Breast epithelium (tissue), 4 donors: ENCODE measurements at regions not wholly inside any gene's neighbourhood (a gene's known extent, or its start where the extent isn't known, plus 50 kb on each side); places are given as distances from the start of the nearest gene placed in this dataset.

Experiments used
- DNase-seq, 2 donors: peaks; one replicate each; pipeline ENCODE4 v3.0.0-alpha.2; 2019; ENCODE audit warnings: low spot score in 2 of 2
- H3K27ac ChIP-seq, 2 donors: fragments of 200-600 bp; sonication (generic) in 1 of 2; one replicate each; pipeline ENCODE4 v1.5.1; 2016 to 2019; ENCODE audit warnings: mild to moderate bottlenecking in 1 of 2
- H3K27me3 ChIP-seq, 2 donors: fragments of 200-600 bp; sonication (generic) in 1 of 2; one replicate each; pipeline versions ENCODE4 v1.5.1 to v1.6.0; 2017 to 2019; ENCODE audit warnings: control low read depth in 1 of 2, mild to moderate bottlenecking in 1 of 2
- H3K36me3 ChIP-seq: fragments of 200-600 bp; one replicate; pipeline ENCODE4 v1.5.1; 2019
- H3K4me1 ChIP-seq, 2 donors: fragments of 200-600 bp; sonication (generic); one replicate each; pipeline ENCODE4 v1.5.1; 2016 to 2019; ENCODE audit warnings: control low read depth in 1 of 2
- H3K4me3 ChIP-seq, 3 donors: fragments of 200-600 bp; sonication (generic); 1 replicate in 2 of 3; 2 replicates in 1 of 3; pipeline ENCODE4 v1.5.1; 2016 to 2019; ENCODE audit warnings: mild to moderate bottlenecking in 3 of 3, moderate library complexity in 2 of 3
- H3K9me3 ChIP-seq, 2 donors: fragments of 200-600 bp; sonication (generic) in 1 of 2; one replicate each; pipeline ENCODE4 v1.5.1; 2016 to 2019; ENCODE audit warnings: control low read depth in 1 of 2
- POLR2A ChIP-seq: fragments of 450-650 bp; IDR thresholded peaks from one replicate; pipeline ENCODE4 v1.6.1; 2016; ENCODE audit warnings: antibody characterized with exemption, mild to moderate bottlenecking, moderate library complexity
- POLR2AphosphoS5 ChIP-seq, 3 donors: sonication (generic); formaldehyde crosslinking; IDR thresholded peaks; one replicate each; pipeline ENCODE4 v1.6.1; 2017; ENCODE audit warnings: antibody characterized with exemption in 3 of 3
- intact Hi-C: fragments of 100-400 bp; cut with DNase I; formaldehyde crosslinking; loops from one replicate; pipeline ENCODE4 v1.15.1; 2023; ENCODE audit warnings: low total_unique reads
- TF ChIP-seq, protein P1 (sequence below), 3 donors: fragments of 450-650 bp; IDR thresholded peaks; one replicate each; pipeline ENCODE4 v1.5.1; 2016 to 2017; ENCODE audit warnings: antibody characterized with exemption in 3 of 3, mild to moderate bottlenecking in 3 of 3, moderate library complexity in 3 of 3

DNA sequence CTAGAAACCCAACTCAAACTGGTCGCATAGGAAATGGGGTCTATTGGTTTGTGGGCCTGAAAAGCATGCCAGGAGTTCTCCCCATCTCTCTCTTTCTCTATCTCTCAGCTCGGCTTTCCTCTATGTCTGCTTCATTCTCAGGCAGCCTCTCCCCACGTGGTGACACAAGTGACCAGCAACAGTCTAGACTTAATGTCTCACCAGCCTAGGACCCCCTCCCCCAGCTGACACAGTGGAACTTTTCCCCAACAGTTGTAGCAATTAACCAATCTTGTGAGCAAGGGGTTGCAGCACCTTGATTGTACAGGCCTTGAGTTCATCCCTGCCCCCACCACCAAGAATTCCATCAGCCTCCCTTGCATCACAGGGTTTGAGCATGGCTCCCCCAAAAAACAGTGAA, 159.8 kb upstream of the KIT start:
- Histone ChIP-seq H3K4me1 (no peaks in the 10 kb centered on the region), H3K4me3 (no peak overlapping the region), H3K27me3 (no peaks in the 10 kb centered on the region), H3K36me3 (no peaks in the 10 kb centered on the region), H3K9me3 (no peaks in the 10 kb centered on the region), H3K27ac (no peak overlapping the region)
- TF ChIP-seq POLR2A (no peak), POLR2AphosphoS5 (IDR thresholded peaks at IDR 0.05) (no peak)
- TF ChIP-seq, protein P1, sequence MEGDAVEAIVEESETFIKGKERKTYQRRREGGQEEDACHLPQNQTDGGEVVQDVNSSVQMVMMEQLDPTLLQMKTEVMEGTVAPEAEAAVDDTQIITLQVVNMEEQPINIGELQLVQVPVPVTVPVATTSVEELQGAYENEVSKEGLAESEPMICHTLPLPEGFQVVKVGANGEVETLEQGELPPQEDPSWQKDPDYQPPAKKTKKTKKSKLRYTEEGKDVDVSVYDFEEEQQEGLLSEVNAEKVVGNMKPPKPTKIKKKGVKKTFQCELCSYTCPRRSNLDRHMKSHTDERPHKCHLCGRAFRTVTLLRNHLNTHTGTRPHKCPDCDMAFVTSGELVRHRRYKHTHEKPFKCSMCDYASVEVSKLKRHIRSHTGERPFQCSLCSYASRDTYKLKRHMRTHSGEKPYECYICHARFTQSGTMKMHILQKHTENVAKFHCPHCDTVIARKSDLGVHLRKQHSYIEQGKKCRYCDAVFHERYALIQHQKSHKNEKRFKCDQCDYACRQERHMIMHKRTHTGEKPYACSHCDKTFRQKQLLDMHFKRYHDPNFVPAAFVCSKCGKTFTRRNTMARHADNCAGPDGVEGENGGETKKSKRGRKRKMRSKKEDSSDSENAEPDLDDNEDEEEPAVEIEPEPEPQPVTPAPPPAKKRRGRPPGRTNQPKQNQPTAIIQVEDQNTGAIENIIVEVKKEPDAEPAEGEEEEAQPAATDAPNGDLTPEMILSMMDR (IDR thresholded peaks at IDR 0.05): no peak
- intact Hi-C loops: no loop called here
- DNase-seq: no peak

DNA sequence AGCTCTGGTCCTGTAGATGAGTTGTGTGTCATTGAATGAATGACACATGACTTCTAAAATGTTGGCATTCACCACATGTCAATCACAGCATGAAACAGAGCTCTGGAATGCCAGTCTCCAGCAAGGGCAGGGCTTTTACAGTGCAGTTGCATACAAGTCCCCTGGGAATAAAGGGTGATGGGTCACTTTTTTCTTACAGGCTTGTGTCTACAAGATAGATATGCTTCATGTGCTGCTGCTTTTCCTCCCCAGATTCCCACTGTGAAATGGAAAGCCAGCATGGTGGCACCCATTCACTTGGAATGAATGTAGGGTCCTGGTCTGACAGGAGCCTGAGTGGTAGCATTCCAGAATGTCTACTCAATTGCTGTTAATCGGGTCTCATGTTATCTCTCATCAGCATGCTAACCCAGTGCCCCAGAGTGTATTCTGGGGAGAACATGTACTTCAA, 159.1 kb upstream of the KIT start:
- DNase-seq: no peak
- no peaks in the 10 kb centered on the region for H3K4me1 ChIP-seq
- TF ChIP-seq POLR2A (no peak), POLR2AphosphoS5 (IDR thresholded peaks at IDR 0.05) (no peak)
- TF ChIP-seq, protein P1 (IDR thresholded peaks at IDR 0.05): no peak
- no peaks in the 10 kb centered on the region for H3K9me3 ChIP-seq
- no peak overlapping the region for H3K27ac ChIP-seq
- no peak overlapping the region for H3K4me3 ChIP-seq
- intact Hi-C loops: no loop called here
- H3K36me3 ChIP-seq: no peaks in the 10 kb centered on the region
- no peaks in the 10 kb centered on the region for H3K27me3 ChIP-seq

DNA sequence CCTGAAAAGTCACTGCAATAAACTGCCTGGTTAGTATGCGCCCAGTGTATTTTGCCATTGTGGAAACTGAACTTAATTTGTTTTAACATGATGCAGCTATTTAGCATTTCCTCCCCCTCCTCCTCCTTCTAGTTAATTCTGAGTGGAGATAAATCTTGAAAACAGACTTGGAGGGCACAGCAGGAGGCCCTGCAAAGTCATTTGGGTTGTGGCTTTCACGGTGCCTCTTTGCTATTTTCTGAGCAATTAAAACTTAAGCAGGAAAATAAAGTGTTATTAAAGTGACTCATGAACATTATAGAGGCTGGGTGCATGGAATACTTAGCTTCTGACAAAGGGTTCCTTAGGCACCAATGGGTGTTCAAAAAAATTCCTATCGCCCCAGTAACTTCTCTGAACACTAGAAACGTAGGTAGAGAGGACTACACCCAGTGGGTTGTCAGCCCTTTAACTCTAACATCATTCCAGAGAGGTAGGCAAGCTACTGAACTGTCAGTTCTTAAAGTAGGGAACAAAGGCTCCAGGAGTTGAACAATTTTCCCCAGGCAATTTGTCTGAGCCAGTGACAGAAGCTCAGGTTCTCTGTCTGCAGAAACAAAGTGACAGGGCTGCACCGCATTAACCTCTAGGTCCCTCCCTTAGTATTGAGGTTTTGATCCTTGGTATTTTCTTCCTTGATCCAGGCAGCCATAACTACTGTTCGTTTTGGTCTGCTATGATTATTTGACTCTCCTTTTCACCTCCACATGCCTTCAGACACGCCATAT, 158.3 kb upstream of the KIT start:
- Histone ChIP-seq H3K9me3 (no peaks in the 10 kb centered on the region), H3K27me3 (no peaks in the 10 kb centered on the region), H3K4me3 (no peak overlapping the region), H3K27ac (no peak overlapping the region), H3K36me3 (no peaks in the 10 kb centered on the region), H3K4me1 (no peaks in the 10 kb centered on the region)
- no peak for DNase-seq
- intact Hi-C loops: no loop called here
- TF ChIP-seq POLR2AphosphoS5 (IDR thresholded peaks at IDR 0.05) (no peak), POLR2A (no peak)
- TF ChIP-seq, protein P1 (IDR thresholded peaks at IDR 0.05): no peak

DNA sequence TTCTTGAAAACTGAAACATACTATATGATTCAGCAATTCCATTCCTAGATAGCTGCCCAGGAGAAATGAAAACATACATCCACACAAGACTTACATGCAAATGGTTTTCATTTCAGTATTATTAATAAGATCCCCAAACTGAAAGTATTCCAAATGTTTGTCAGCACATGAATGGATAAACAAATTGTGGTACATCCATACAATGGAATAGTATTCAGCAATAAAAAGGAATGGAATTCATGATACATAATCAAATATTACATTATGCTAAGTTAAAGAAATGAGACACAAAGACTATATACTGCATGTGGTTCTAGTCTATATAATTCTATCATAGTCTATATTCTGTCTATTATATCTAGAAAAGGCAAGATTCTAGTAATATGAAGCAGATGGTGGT, 152.4 kb upstream of the KIT start:
- Histone ChIP-seq H3K36me3 (no peaks in the 10 kb centered on the region), H3K4me3 (no peak overlapping the region), H3K4me1 (no peaks in the 10 kb centered on the region), H3K9me3 (peaks cover 0 to 8% of the 10 kb centered on the region in 2 donors), H3K27ac (no peak overlapping the region), H3K27me3 (no peaks in the 10 kb centered on the region)
- no peak for TF ChIP-seq POLR2A
- TF ChIP-seq, protein P1 (IDR thresholded peaks at IDR 0.05): no peak
- TF ChIP-seq POLR2AphosphoS5 (IDR thresholded peaks at IDR 0.05): no peak
- no peak for DNase-seq
- intact Hi-C loops: no loop called here

DNA sequence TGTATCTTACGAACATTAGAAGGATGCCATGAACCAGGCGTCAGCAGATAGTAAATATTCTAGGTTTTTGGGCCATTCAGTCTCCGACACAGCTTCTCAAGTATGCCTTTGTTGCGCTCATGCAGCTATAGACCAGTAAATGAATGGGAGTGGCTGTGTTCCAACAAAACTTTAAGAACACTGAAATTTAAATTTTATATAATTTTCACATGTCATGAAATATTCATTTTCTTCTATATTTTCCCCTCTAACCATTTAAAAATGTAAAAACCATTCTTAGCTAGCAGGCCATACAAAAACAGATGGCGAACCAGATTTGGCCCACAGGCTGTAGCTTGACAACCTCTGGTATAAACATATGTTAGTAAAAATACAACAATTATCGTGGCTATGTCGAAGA, 151.8 kb upstream of the KIT start:
- Histone ChIP-seq H3K9me3 (peaks cover 0 to 8% of the 10 kb centered on the region in 2 donors), H3K27me3 (no peaks in the 10 kb centered on the region), H3K4me1 (no peaks in the 10 kb centered on the region), H3K4me3 (no peak overlapping the region), H3K36me3 (no peaks in the 10 kb centered on the region), H3K27ac (no peak overlapping the region)
- DNase-seq: no peak
- TF ChIP-seq POLR2A (no peak), POLR2AphosphoS5 (IDR thresholded peaks at IDR 0.05) (no peak)
- TF ChIP-seq, protein P1 (IDR thresholded peaks at IDR 0.05): no peak
- intact Hi-C loops: no loop called here
